Central memory CD8-positive, alpha-beta T cell (primary cell): ENCODE measurements at regions not wholly inside any gene's neighbourhood (a gene's known extent, or its start where the extent isn't known, plus 50 kb on each side); places are given as distances from the start of the nearest gene placed in this dataset.

Source experiments
- ATAC-seq: fragments of 150-1000 bp; cut with Tn5 transposase; replicated peaks from 2 replicates; pipeline ENCODE4 v1.10.0; 2022; ENCODE audit warnings: mild to moderate bottlenecking, moderate FRiP score, moderate number of reproducible peaks; ENCODE audit not compliant: poor library complexity, severe bottlenecking; ENCODE audit errors: extremely low read depth
- DNase-seq, 2 donors: peaks; one replicate each; pipeline ENCODE4 v3.0.0; 2021; ENCODE audit warnings: low spot score in 2 of 2
- H3K27ac Mint-ChIP-seq: one replicate; pipeline ENCODE4 v1.8.0; 2022; ENCODE audit warnings: low read depth, mild to moderate bottlenecking, moderate library complexity, mixed read lengths
- H3K27me3 Mint-ChIP-seq: one replicate; pipeline ENCODE4 v1.8.0; 2022; ENCODE audit warnings: mixed read lengths
- H3K36me3 Mint-ChIP-seq: one replicate; pipeline ENCODE4 v1.8.0; 2022; ENCODE audit warnings: mild to moderate bottlenecking, moderate library complexity, mixed read lengths; ENCODE audit not compliant: insufficient read depth
- H3K4me1 Mint-ChIP-seq: one replicate; pipeline ENCODE4 v1.8.0; 2022; ENCODE audit warnings: mixed read lengths
- H3K4me3 Mint-ChIP-seq: one replicate; pipeline ENCODE4 v1.8.0; 2022; ENCODE audit warnings: mild to moderate bottlenecking, moderate library complexity, mixed read lengths
- H3K9me3 Mint-ChIP-seq: one replicate; pipeline ENCODE4 v1.8.0; 2022; ENCODE audit warnings: mixed read lengths

DNA sequence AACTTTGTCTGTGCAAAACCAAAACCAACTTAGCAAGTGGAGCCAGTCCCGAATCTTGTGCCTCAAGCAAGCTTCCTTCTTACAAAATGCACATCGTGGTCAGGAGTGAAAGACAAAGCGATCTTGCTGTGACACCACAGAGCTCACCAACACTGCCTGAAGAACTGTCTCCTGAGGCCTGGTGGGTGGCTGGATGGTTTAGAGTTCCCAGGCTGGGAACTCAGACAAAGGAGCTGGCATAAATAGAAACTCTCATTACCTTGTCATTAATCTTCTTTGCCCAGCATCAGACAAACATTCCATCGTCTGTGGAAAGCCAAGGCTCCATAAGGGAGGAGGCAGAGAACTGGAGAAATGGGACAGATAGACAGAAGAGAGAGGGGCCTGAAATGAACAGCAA lies 144.8 kb downstream of the KCNA5 start:
- Mint-ChIP-seq H3K4me1 (no peaks in the 10 kb centered on the region), H3K27ac (no peak overlapping the region), H3K4me3 (no peak overlapping the region), H3K27me3 (peaks cover 14% of the 10 kb centered on the region), H3K9me3 (no peaks in the 10 kb centered on the region), H3K36me3 (no peaks in the 10 kb centered on the region)
- ATAC-seq: no peak
- no peak for DNase-seq

DNA sequence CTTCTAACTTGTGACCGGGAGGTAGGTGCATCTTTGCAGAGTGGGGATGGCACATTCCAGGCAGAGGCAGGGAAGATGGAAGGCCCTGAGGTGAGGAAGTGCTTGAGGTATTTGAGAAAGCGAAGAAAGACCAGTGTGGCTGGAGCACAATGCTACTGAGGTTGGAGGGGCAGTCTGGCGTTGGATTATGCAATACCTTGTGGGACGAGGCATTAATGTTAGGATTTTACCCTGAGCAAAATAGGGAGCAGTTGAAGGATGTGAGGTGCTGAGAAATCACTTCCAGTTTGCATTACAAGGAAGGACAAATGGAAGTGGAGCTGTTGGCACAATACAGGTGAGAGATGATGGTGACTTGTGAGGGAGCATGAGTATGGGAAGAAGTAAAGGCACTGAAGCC lies 145.5 kb downstream of the KCNA5 start:
- H3K27ac Mint-ChIP-seq: no peak overlapping the region
- ATAC-seq: no peak
- peaks cover 19% of the 10 kb centered on the region for H3K27me3 Mint-ChIP-seq
- no peaks in the 10 kb centered on the region for H3K36me3 Mint-ChIP-seq
- H3K4me3 Mint-ChIP-seq: no peak overlapping the region
- no peaks in the 10 kb centered on the region for H3K9me3 Mint-ChIP-seq
- no peaks in the 10 kb centered on the region for H3K4me1 Mint-ChIP-seq
- DNase-seq: no peak

DNA sequence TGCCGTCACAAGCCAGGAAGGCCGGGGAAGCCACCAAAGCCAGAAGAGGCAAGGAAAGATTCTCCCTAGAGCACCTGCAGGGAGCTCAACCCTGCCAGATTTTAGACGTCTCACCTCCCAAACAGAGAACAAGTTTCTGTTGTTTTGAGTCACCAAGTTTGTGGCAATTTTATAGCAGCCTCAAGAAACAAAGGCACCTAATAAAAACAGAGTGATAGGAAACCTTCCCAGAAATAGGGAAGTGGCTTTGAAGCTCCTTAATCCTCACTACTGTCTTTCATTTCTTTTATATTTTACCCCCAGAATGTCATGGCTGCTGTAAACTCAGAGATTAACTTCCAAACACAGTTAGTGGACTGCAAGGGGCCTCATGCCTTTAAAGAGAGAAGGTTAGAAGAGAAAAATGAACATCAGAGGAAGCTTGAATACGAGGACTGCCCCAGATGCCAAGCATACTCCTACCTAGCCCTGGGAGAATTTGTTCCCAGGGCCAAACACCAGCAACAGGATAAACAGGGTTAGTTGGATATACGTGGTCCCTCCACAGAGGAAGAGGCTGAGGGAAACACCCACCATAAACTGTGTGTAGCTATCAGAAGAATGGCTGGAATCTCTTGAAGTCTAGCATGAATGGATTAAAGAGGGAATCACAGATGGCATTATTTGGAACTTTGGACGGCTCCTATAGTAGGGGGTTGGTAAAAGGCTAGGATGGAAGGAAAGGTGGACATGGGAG lies 148.3 kb downstream of the KCNA5 start:
- Mint-ChIP-seq H3K4me3 (no peak overlapping the region), H3K36me3 (no peaks in the 10 kb centered on the region), H3K27ac (no peak overlapping the region), H3K9me3 (no peaks in the 10 kb centered on the region), H3K27me3 (peaks cover 9% of the 10 kb centered on the region), H3K4me1 (no peaks in the 10 kb centered on the region)
- DNase-seq: no peak
- ATAC-seq: no peak

DNA sequence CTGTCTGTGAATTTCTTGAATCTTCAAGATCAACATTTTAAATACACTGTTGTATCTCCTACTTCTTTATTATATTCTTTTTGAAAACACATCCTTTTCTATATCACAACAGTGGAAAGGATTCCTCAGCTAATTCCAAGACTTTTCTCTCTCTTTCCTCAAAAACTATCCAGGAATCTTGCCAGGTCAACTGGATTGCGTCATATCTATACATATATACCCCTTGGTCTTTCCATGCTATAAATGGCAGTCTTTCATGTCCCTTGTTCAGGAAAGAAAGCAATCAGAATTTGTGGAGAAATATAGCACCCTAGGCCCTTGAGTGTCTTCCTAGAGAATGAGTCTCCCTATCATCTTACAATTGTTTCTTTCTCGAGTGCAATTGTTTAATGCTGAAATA lies 149.0 kb downstream of the KCNA5 start:
- no peaks in the 10 kb centered on the region for H3K9me3 Mint-ChIP-seq
- H3K4me1 Mint-ChIP-seq: no peaks in the 10 kb centered on the region
- no peak overlapping the region for H3K4me3 Mint-ChIP-seq
- H3K27ac Mint-ChIP-seq: no peak overlapping the region
- H3K27me3 Mint-ChIP-seq: peaks cover 9% of the 10 kb centered on the region
- H3K36me3 Mint-ChIP-seq: no peaks in the 10 kb centered on the region
- ATAC-seq (no peak), DNase-seq (no peak)

DNA sequence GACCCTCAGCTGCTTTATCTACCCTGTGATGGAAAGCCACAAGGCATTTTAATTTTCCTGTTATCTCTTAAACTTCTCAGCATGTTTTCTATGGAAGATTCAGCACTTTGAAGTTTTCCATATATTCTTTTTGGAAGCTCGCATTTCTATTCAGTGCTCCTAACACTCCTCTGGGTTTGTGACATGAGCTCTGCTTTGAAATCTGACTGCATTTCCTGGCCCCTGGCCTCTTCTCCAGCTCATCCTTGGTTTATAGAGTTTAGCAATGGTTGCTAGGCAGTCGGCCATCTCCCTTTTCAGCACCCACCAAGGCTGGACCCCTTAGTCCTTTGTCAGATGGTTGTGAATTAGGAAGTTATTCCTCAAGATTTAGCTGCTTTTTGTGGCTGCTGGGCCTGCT lies 150.6 kb downstream of the KCNA5 start:
- no peak overlapping the region for H3K27ac Mint-ChIP-seq
- no peak overlapping the region for H3K4me3 Mint-ChIP-seq
- ATAC-seq (no peak), DNase-seq (no peak)
- no peaks in the 10 kb centered on the region for H3K9me3 Mint-ChIP-seq
- H3K4me1 Mint-ChIP-seq: no peaks in the 10 kb centered on the region
- no peaks in the 10 kb centered on the region for H3K36me3 Mint-ChIP-seq
- H3K27me3 Mint-ChIP-seq: peaks cover 23% of the 10 kb centered on the region

DNA sequence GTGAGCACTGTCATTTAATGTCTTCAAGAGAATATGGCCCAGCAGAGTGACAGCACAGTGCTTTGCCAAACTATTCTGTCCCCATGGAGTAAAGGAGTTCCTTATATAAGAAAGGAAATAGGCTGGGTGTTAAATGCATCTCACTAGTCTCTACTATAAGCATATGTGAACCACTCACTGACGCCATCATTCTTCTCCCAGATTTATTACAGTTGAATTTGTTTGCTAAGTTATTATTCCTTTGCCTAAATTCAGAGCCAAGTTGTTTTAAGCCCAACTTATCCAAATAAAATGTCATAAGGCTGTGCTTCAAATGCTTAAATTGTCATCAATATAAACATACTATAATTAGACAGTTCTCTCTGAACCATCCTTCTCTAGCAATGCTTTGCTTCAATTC lies 151.6 kb downstream of the KCNA5 start:
- DNase-seq (no peak), ATAC-seq (no peak)
- Mint-ChIP-seq H3K36me3 (no peaks in the 10 kb centered on the region), H3K4me1 (no peaks in the 10 kb centered on the region), H3K9me3 (no peaks in the 10 kb centered on the region), H3K27me3 (peaks cover 29% of the 10 kb centered on the region), H3K4me3 (no peak overlapping the region), H3K27ac (no peak overlapping the region)

DNA sequence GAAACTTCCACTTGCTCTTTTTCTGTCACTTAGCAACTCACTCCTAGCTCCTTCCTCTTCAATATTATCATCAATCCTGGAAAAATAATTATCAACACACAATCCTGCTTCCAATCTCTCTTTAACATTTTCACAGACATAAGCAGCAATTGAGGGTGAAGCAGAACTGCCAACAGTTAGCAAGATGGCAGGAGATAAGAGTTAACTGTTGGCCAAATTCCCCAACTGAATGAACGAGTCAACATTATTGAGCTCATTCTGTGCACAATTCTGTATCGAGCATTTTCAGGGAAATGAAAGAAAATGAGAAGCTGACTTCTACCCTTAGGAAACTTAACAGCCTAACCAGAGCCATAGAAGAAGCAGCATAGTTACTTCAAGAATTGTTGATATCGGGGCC lies 152.0 kb downstream of the KCNA5 start:
- ATAC-seq (no peak), DNase-seq (no peak)
- H3K27ac Mint-ChIP-seq: no peak overlapping the region
- H3K9me3 Mint-ChIP-seq: no peaks in the 10 kb centered on the region
- H3K4me3 Mint-ChIP-seq: no peak overlapping the region
- no peaks in the 10 kb centered on the region for H3K4me1 Mint-ChIP-seq
- peaks cover 29% of the 10 kb centered on the region for H3K27me3 Mint-ChIP-seq
- no peaks in the 10 kb centered on the region for H3K36me3 Mint-ChIP-seq

DNA sequence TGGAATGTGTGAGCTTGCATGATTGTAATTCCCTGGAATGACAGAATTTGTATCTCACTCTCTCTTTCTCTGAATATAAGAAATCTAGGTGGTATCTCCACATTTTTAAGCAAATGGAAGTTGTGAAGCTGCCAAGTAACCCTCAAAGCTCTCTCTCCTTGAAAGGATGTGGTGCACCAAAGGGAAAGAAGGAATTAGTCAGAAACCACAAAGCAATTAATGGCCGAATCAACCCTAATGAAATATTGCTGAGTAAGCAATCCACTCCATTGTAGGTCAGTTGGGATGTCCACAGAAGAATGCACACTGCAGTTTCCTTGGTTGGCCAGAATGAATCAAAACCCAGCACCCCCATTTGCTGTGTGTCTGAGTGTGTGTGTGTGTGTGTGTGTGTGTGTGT lies 153.5 kb downstream of the KCNA5 start:
- Mint-ChIP-seq H3K27me3 (peaks cover 34% of the 10 kb centered on the region), H3K4me1 (no peaks in the 10 kb centered on the region), H3K36me3 (no peaks in the 10 kb centered on the region), H3K27ac (no peak overlapping the region), H3K9me3 (no peaks in the 10 kb centered on the region), H3K4me3 (no peak overlapping the region)
- ATAC-seq (no peak), DNase-seq (no peak)

DNA sequence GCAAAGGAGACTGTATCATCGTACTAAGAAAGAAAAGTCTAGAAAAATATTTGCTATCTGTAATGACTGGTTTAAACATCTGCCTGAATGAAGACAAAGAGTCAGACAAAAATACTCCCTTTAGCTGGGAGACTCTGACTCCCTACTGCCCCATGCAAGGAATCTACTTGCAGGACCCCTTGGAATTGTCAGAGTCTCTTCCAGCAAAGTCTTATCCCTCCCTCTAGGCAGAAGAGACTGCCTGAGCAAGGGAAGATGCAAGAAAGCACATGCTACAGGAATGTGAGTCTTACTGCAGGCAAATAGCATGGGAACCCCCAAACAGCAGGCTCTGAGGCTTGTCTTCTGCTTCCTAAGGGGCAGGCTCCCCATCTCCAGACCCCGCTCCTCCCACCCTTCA lies 154.0 kb downstream of the KCNA5 start:
- Mint-ChIP-seq H3K9me3 (no peaks in the 10 kb centered on the region), H3K4me1 (no peaks in the 10 kb centered on the region), H3K27me3 (peaks cover 39% of the 10 kb centered on the region), H3K4me3 (no peak overlapping the region), H3K27ac (no peak overlapping the region), H3K36me3 (no peaks in the 10 kb centered on the region)
- DNase-seq: no peak
- ATAC-seq: no peak

DNA sequence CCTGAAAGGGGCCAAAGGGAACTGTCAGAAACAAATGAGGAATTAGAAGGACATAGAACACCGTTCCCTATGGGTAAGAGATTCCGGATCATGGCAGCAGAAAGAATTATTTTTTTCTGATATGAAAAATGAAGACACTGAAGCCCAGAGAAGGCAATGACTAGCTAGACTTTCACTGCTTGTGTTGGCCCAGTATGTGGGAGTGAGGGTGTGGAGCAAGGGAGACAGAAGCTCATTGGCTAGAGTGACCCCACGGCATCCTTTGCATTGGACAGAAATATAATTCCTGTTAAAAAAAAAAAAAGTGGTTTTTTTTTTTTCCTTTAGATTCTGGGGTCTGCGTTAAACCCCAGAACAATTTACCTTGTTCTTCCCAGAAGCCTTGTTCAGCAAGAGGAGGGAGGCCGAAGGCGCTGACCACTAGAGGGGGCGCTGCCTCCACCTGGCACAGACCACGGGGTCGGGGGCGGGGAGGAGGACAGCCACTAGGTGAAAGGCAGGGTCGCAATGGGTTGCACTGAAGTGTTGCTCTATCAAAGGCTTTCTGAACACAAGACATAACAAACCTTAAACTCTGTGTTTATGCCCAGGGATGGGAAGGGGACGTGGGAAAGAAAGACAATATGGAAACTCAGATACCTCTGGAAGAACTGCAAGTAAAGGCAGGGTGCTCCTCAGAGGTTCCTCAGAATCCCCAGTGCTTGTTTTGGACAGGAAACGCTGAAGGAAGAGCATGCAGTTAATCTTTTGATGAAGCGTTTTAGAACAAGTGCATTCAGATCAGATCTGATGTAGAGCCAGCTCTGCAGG lies 156.8 kb downstream of the KCNA5 start:
- H3K27ac Mint-ChIP-seq: no peak overlapping the region
- ATAC-seq: no peak
- no peak overlapping the region for H3K4me3 Mint-ChIP-seq

DNA sequence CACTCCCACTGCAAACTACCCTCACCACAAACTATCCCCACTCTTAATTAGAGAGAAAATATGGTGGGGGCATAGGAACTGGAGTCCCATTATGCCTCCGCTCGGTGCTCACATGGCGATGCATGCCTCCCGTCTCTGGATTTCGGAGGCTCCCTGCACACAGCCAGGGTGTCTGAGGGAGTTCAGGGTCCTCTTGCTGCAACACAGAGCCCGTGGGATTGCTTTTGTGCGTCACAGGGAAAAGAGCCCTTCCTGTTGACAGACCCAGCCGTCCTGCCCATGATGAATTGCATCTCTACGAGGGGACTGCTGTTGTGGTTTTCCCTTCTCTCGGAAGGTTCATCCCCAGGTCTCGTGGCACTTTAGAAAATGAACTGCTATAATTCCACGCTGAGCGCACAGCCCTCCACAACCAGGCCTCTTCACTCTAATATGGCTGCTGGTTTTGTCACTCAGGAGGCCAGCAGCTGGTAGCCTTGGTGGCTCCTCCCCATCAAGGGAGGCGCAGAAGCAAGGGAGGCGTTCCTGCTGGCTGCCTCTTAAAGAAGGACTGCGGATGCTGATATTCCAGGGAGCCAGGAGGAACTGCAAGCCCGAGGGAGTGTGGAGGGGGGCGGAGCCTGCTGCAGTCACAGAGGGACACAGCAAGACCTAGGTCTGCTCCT lies 158.0 kb downstream of the KCNA5 start:
- Mint-ChIP-seq H3K27me3 (peaks cover 32% of the 10 kb centered on the region), H3K4me1 (no peaks in the 10 kb centered on the region), H3K4me3 (no peak overlapping the region), H3K36me3 (no peaks in the 10 kb centered on the region), H3K9me3 (no peaks in the 10 kb centered on the region), H3K27ac (no peak overlapping the region)
- DNase-seq (no peak), ATAC-seq (no peak)

More for the DNA sequence above, 156.8 kb downstream of the KCNA5 start:
- Mint-ChIP-seq H3K9me3 (no peaks in the 10 kb centered on the region), H3K27me3 (peaks cover 32% of the 10 kb centered on the region), H3K36me3 (no peaks in the 10 kb centered on the region), H3K4me1 (no peaks in the 10 kb centered on the region)
- DNase-seq: no peak

DNA sequence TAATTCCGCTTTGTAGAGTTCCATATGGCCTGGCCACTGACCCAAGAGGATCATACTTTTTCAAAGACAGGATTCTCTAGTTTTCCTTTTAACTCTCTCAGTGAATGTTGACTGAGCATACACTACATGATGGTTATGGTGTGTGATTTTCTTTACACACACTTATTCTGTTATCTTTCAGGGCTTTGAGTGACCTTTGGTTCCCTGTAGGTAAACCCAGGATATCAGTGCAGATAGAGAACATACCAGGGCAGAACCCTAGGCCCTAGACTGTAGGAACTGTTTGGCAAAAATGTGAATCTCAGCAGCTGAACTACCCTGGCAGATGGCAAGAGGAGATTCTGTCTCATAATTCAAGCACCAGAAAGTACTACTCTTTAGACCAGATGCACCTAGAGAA lies 159.6 kb downstream of the KCNA5 start:
- DNase-seq: no peak
- Mint-ChIP-seq H3K36me3 (no peaks in the 10 kb centered on the region), H3K27me3 (peaks cover 29% of the 10 kb centered on the region), H3K27ac (no peak overlapping the region), H3K9me3 (no peaks in the 10 kb centered on the region), H3K4me3 (no peak overlapping the region), H3K4me1 (no peaks in the 10 kb centered on the region)
- ATAC-seq: no peak

DNA sequence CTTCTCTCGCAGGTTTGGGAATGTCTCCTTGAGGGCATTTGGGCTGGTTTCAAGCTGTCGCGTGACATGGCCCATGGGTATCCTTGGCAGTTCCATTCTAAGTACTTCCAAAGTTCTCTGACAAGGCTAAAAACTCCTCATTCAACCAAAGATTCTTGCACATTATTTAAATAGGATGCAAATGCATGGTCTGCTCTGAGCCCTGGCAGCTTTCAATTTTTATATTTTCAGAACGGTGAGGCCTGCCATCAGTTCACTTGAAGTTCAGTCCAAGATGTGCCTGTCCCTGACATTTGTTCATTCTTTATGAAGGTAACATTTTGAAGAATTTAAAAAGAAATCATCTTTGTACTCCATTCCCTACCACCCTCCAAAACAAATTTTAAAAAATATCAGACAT lies 160.0 kb downstream of the KCNA5 start:
- Mint-ChIP-seq H3K27ac (no peak overlapping the region), H3K27me3 (peaks cover 24% of the 10 kb centered on the region), H3K4me3 (no peak overlapping the region), H3K36me3 (no peaks in the 10 kb centered on the region), H3K9me3 (no peaks in the 10 kb centered on the region), H3K4me1 (no peaks in the 10 kb centered on the region)
- DNase-seq: no peak
- ATAC-seq: no peak
